SK-N-SH treated with all-trans-retinoic acid at 6 μM for 48 hours (cell line): ENCODE measurements at regions not wholly inside any gene's neighbourhood (a gene's known extent, or its start where the extent isn't known, plus 50 kb on each side); places are given as distances from the start of the nearest gene placed in this dataset.

Source experiments
- ESRRG ChIP-seq: fragments of 250-450 bp; sonication (Bioruptor Pico); IDR thresholded peaks from 2 replicates; pipeline ENCODE4 v1.6.1; 2021; ENCODE audit warnings: mild to moderate bottlenecking
- PPARA ChIP-seq: fragments of 250-450 bp; sonication (Bioruptor Pico); IDR thresholded peaks from 2 replicates; pipeline ENCODE4 v1.5.0; 2020; ENCODE audit warnings: mild to moderate bottlenecking, borderline replicate concordance
- RARB ChIP-seq: fragments of 250-450 bp; sonication (Bioruptor Pico); IDR thresholded peaks from 2 replicates; pipeline ENCODE4 v1.8.0; 2021; ENCODE audit warnings: mild to moderate bottlenecking, moderate library complexity
- SNAI2 ChIP-seq: fragments of 250-450 bp; sonication (Bioruptor Pico); IDR thresholded peaks from 2 replicates; pipeline ENCODE4 v1.5.0; 2020; ENCODE audit warnings: mild to moderate bottlenecking, moderate library complexity
- ZFP3 ChIP-seq: fragments of 250-450 bp; sonication (Bioruptor Pico); IDR thresholded peaks from 2 replicates; pipeline ENCODE4 v1.5.0; 2020; ENCODE audit warnings: mild to moderate bottlenecking, moderate library complexity
- ZFP30 ChIP-seq: fragments of 450-650 bp; formaldehyde crosslinking; IDR thresholded peaks from 2 replicates; pipeline ENCODE4 v1.5.0; 2022; ENCODE audit warnings: mild to moderate bottlenecking, moderate library complexity
- TF ChIP-seq, protein P1 (sequence below): fragments of 250-450 bp; sonication (Bioruptor Pico); IDR thresholded peaks from 2 replicates; pipeline ENCODE4 v1.5.1; 2020; ENCODE audit warnings: low read depth, mild to moderate bottlenecking, moderate library complexity
- TF ChIP-seq, protein P2 (sequence below): fragments of 250-450 bp; sonication (Bioruptor Pico); IDR thresholded peaks from 2 replicates; pipeline ENCODE4 v1.8.0; 2020; ENCODE audit warnings: mild to moderate bottlenecking, moderate library complexity, borderline replicate concordance

DNA sequence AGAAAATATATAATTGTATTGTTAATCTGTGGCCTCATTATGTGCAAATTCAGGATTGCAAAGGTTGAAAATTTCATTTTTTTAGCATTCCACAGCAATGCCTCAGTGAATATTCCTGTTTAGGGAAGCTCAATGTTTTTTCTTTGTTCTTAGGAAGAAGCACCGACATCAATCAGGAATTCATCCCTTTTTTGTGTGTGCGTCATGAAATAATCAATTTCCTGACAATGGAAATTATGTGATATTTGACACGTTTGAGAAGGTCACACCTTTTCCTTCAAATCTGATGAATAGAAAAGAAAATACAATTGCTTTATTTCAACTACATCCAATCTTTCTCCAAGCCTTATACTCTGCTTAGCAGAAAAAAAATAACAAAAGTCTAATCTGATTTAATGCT lies 662.8 kb upstream of the FTMT start:
- TF ChIP-seq, protein P1, sequence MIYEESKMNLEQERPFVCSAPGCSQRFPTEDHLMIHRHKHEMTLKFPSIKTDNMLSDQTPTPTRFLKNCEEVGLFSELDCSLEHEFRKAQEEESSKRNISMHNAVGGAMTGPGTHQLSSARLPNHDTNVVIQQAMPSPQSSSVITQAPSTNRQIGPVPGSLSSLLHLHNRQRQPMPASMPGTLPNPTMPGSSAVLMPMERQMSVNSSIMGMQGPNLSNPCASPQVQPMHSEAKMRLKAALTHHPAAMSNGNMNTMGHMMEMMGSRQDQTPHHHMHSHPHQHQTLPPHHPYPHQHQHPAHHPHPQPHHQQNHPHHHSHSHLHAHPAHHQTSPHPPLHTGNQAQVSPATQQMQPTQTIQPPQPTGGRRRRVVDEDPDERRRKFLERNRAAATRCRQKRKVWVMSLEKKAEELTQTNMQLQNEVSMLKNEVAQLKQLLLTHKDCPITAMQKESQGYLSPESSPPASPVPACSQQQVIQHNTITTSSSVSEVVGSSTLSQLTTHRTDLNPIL (CRISPR knock-in tag), result no peak
- TF ChIP-seq SNAI2 (CRISPR knock-in tag) (no peak), ZFP30 (CRISPR knock-in tag) (no peak), RARB (no peak), ZFP3 (CRISPR knock-in tag) (no peak), ESRRG (no peak), PPARA (CRISPR knock-in tag) (no peak)
- TF ChIP-seq, protein P2, sequence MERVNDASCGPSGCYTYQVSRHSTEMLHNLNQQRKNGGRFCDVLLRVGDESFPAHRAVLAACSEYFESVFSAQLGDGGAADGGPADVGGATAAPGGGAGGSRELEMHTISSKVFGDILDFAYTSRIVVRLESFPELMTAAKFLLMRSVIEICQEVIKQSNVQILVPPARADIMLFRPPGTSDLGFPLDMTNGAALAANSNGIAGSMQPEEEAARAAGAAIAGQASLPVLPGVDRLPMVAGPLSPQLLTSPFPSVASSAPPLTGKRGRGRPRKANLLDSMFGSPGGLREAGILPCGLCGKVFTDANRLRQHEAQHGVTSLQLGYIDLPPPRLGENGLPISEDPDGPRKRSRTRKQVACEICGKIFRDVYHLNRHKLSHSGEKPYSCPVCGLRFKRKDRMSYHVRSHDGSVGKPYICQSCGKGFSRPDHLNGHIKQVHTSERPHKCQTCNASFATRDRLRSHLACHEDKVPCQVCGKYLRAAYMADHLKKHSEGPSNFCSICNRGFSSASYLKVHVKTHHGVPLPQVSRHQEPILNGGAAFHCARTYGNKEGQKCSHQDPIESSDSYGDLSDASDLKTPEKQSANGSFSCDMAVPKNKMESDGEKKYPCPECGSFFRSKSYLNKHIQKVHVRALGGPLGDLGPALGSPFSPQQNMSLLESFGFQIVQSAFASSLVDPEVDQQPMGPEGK, result no peak
